ENCODE measurements at regions not wholly inside any gene's neighbourhood (a gene's known extent, or its start where the extent isn't known, plus 50 kb on each side); places are given as distances from the start of the nearest gene placed in this dataset.
"Not testable (repeated sequence)": the region's sequence is repeated elsewhere in the genome, so short reads cannot be mapped to it uniquely, and the experiment has no call there.

DNA sequence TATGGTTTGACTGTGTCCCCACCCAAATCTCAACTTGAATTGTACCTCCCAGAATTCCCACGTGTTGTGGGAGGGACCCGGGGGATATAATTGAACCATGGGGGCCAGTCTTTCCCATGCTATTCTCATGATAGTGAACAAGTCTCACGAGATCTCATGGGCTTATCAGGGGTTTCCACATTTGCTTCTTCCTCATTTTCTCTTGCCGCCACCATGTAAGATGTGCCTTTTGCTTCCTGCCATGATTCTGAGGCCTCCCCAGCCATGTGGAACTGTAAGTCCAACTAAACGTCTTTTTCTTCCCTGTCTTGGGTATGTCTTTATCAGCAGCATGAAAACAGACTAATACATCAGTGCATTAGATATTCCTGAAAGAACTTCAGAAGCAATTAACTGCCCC, 177.7 kb upstream of the PRSS58 start:
- DNase-seq, result not testable (repeated sequence)

DNA sequence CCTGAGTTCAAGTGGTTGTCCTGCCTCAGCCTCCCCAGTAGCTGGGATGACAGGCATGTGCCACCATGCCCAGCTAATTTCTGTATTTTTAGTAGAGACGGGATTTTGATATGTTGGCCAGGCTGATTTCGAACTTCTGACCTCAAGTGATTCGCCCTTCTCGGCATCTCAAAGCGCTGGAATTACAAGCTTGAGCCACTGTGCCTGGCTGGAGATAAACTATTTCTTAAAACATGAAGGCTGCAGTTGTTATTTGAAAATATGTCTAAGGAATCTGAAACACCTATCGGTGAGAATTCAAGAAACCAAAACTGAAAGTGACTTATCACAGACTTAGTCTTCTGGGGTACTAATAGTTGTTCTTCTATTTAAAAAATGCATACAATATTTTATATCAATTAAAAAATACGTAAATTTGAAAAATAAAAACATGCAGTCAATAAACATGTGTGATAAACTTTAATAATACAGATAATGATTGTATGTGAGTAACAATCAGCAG, 176.9 kb upstream of the PRSS58 start:
- DNase-seq, result peak in 1 of 6 experiments; percentile 8

DNA sequence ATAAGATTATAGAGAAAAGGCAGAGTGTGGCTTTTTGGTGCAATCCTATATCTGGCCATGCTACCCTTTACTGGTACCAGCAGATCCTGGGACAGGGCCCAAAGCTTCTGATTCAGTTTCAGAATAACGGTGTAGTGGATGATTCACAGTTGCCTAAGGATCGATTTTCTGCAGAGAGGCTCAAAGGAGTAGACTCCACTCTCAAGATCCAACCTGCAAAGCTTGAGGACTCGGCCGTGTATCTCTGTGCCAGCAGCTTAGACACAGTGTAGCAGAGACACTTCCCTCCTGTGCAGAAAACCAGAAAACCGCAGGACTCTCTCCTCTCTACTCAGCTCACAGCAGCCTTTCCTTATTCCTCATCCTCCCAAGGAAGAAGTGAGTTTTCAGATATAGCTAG, 176.3 kb upstream of the PRSS58 start:
- peak in 1 of 6 experiments; percentile 8 for DNase-seq

DNA sequence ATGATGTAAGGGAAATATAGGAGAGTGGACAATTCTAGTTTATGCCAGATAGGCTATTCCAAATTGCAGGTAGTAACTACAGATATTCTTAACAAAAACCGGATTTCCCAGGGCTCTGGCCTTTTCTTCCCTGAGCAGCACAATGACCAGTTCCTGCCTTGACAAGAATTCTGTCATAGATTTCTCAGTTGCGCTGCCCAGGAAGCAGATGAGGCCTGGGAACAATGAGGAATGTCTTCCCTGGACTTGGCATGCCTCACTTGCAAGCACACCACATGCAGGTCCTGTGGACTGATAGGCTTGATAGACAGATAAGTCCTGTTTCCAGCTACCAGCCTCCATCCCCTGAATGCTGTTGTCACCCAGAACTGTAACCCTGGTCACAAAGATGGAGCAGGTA, 174.5 kb upstream of the PRSS58 start:
- no peak for DNase-seq

DNA sequence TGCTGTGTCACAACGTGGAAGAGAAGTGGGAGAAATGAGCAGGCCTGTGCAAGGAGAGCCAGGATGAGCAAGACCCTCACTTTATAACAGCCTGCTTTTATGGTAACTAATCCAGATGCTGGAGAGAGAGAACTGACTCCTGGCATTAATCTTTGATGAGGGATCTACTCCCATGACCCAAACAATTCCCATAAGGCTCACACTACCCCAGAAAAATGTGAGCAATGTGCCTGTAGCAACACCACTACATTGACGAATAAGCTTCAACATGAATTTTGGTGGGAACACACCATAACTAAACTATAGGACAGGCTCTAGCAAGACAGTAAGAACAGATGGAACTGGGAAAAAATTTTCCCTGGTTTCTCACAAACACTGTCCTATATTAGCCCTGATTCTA, 173.6 kb upstream of the PRSS58 start:
- DNase-seq, result no peak

DNA sequence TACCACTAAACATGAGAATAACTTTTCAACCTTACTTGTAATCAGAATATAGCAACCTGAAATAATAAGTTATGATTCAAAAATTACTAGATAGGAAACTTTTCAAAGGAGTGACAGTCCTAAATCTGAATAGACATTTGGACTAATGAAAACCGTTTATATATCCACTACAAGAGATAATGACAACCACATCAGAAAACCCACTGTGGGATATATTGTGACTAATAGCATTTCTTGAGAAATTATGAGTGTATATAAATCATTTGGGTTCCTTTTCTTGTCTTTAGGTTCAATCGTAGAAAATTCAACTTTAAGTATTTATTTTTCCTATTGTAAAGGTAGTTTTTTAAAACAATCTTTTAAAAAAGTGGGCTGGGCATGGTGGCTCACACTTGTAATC, 170.2 kb upstream of the PRSS58 start:
- no peak for DNase-seq

DNA sequence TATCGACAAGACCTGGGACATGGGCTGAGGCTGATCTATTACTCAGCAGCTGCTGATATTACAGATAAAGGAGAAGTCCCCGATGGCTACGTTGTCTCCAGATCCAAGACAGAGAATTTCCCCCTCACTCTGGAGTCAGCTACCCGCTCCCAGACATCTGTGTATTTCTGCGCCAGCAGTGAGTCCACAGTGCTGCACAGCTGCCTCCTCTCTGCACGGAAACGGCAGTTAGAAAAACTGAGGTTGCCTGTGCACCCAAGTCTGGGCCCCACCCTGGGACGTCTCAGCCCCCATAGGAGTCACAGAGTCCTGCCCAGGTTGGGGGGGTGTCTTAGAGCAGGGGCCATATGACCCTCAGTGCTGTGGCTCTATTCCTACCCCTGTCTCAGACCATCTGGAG, 167.4 kb upstream of the PRSS58 start:
- no peak for DNase-seq

DNA sequence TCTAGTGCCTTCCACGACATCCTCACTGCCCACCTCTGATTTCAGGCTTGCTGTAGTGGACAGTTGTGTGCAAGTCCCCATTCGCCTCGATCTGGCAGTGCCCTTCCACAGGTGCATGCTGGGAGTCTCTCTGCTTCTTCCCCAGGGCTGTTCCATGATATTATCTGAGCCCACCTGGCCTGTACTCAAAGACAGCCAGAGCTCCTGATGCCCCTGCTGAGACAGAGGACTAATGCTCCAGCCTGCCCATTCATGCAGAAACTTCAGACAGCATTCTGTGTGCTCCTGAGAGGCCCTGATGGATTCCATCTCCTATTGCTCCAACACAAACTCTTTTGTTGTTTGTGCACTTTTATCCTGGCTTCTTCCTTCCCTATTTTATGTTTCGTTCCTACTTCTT, 164.8 kb upstream of the PRSS58 start:
- no peak for DNase-seq

DNA sequence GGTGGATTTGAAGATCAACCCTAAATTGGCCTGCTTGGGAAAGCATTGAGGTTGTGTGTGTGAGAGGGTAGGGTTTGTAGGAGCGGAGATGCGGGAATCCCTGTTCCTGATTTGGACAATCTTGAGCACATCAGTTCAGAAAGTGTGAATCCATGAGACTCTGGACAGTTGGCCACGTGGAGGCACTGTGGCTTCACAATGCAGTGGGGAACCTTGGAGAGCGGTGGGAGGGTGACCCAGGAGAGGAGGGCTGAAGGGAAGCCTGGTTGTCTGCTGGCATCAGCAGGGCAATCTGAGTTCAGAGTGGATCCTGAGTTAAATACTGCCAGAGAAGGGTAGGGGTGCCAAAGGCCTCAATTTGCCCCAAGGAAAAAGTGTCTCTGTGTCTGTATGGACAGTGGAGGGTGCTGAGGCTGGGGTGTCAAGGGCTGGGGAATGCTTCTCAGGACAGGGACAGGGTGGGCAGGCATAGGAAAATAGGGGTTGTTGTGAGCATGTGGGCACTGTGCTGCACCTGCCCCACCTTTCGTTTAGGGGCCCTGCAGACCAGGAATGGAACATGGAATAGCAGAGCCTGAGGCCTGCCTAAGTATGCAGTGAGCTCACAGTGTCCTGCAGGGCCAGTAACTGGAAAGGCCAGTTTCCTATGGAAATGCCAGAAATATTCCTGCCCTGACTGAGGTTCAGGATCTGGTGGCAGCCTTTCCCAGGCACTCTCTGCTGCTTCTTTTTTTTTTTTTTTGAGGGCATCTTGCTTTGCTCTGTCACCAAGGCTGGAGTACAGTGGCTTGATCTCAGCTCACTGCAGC, 162.9 kb upstream of the PRSS58 start:
- DNase-seq, result no peak

DNA sequence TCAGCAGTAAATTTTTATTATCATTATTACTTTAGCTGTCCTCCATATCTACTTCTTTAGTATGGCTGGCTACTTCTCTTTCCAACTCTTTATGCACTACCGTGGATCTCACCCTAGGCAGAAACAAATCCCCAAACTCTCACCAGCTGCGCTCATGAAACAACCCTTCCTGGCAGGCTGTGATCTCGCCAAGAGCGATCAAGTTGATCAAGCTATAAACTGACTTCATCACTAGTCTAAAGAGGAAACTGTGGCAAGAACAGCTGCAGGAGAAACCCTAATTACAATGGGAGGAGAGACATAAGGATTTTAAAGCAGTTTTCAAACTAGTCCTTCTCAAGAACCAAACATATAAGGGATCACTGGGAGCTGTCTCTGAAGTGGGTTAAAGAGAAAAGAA, 160.5 kb upstream of the PRSS58 start:
- no peak for DNase-seq

DNA sequence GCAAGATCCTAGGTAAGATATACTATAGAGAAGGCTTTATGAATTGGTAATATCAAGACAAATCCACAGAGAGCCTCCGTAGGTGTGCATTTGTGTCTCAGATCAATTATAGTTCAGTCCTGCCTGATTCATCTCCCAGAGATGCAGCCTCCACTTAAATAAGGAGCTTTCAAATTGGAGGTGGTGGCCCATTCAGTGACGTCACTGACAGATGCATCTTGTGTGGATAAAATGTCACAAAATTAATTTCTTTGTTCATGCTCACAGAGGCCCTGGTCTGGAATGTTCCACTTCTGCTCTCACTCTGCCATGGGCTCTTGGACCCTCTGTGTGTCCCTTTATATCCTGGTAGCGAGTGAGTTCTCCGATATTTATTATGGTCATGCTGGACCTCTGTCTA, 157.1 kb upstream of the PRSS58 start:
- DNase-seq, result no peak

DNA sequence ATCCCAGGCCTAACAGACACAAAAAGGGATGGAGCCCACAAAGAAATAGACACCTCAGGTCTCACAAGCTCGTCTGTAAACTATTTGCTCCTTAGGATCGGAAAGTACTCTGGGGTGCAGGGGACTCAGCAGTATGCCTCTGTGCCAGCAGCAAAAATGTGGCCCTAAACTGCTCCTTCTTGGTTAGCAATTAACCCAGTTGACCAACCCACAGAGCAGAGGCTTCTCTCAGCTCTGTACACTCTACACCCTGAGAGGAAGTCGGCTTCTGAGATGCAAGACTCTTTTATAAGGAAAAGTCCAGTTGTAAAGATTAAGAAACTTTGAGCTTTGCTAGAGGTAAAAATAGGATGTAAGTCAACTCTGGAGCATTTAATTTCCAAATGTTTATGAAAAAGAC, 156.3 kb upstream of the PRSS58 start:
- no peak for DNase-seq

DNA sequence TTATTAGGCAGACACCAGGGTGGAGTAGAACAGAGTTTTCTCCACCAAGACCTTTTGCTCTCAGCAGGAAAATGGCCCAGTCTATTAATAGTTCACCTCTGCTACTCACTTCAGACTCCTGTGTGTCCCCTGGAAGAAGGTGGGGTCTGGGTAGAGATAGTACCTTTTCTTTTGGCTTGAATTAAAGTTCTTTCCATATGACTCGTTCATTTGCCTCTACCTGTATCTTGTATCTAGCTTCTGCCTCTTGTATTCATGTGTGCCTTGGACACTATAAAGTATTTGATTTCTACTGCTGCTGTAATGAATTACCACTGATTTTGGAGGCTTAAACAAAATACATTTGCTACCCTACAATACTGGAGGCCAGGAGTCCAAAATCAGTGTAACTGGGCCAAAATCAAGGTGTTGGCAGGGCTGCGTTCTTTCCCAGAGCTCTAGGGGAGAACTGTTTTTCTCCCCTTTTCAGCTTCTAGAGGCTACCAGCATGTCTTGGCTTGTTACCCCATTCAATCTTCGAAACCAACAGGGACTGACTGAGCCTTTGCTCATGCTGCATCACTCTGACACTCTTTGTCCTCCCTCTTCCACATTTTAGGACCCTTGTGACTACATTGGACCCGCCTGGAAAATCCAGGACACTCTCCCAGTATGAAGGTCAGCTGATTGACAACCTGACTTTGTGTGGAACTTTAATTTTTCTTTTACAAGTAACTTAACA, 155.6 kb upstream of the PRSS58 start:
- no peak for DNase-seq

DNA sequence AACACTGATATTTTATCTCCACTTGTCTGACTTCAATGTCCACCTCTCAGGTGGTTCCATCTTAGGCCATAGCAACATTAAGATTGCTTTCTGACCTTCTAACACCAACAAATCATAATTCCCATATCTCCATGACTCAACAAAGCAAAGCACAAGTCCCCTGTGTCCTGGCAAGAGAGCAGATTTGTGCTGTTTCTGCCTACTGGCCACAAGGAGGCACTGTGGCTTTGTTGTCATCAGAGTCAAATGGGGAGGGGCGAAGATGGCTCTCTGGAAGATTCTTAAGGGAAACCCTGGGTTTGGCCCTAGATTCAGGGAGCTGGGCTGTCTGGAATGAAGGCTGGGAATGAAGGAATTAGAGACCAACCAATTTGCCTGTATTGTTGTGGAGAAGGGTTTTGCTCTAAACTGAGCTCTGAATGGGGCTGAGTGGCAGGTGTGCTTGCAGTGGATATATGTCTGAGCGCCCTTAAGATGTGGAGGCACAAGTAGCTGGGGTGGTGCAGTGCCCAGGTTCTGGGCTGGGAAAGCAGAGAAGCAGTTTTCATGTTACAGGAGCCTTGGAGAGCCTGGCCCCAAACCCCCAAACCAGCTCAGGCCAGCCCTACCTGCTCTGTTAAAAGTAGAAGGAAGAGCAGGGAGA, 154.8 kb upstream of the PRSS58 start:
- DNase-seq, result peak in 4 of 6 experiments; percentile 14 to 49 (median 30)

DNA sequence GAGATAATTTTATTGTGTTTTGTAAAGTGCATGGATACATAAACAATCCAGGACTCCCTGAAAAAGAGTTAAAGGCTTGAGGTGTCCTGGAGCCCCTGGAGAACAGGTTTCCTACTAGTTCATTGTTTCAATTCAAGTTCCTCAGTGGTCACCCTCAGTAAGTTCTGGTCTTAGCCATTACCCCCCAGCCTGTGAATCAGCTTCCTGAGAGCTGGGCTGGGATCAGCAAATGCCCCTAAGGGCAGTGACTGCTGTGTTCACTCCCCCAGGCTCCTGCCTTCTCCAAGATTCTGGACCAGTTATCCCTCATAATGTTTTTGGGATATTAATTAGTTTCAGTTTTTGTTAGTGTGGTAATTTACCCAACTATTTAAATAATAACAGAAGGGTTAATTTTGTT, 151.6 kb upstream of the PRSS58 start:
- no peak for DNase-seq

DNA sequence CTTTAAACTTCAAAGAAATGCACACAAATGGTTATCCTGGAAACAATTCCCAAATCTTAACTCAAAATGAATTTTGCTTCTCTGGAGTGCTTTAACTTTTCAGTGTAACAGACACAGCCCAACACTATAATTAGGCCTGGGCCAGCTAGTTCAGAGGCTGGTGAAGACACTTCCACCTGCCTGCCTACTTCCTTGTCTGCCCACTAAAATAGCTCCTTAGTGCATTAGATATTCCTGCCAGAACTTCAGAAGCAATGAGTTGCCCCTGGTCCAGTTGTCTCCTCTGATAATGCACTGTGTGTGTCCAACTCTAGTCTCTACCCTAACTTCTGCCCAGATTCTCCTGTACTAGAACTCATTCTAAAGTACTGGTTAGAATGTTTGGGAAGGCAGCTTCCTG, 150.9 kb upstream of the PRSS58 start:
- DNase-seq, result no peak

DNA sequence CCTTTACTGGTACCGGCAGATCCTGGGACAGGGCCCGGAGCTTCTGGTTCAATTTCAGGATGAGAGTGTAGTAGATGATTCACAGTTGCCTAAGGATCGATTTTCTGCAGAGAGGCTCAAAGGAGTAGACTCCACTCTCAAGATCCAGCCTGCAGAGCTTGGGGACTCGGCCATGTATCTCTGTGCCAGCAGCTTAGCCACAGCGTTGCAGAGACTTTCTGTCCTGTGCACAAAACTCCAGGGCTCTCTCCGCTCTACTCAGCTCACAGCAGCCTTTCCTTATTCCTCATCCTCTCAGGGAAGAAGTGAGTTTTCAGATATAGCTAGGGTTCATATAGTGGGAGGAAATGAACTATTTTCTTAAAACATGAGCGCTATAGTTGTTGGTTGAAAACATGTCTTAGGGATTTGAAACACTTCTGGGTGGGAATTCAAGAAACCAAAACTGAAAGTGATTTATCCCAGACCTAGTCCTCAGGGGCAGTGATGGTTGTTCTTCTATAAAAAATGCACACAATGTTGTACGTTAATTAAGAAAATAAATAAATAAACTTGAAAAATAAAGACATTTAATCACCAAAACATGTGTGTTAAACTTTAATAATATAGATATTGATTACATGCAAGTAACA, 150.2 kb upstream of the PRSS58 start:
- DNase-seq, result no peak

DNA sequence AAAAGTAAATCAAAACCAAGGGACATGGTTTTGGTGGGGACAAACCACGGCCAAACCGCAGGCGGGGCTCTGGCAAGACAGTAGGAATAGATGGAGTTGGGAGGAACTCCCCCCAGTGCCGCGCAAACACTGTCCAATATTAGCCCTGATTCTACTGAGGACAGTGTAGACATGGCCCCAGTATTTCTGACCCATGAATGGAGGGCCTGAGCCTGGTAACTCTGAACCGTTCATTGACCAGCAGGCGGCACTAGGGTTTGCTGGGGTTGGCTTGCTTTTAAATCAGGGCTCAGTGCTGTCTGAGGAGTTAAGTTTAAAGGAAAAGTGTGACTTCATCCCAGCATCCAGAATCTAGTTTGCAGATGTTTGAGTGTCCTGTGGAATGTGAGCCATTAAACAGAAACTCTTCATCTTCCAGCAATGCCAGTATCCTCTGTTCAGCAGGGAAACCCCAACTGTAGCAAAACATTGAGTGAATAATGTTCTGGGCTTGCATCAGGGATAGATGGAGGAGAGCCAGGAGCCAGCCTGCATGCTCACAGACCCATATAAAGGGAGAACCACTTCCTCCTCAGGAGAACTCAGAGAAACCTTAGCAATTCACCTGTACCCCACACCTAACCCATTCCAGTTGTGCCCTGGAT, 147.4 kb upstream of the PRSS58 start:
- DNase-seq, result no peak

DNA sequence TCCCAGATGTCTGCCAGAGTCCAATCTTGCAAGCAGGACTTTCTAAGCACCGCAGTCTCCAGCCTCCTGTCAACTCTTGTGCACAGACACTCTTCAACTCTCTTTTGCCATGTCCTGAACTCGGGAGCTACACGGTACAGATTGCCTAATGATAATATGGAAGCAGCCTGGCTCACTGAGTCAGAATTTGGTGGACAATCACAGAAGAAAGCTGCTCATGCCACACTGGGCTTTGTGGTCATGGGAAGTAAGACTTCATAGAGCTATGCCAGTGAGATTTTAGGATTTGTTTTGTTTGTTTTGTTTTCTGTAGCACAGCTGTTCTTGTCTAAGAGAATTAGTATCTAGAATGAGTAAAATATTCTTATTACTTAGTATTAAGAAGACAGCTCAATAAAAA, 144.1 kb upstream of the PRSS58 start:
- no peak for DNase-seq

DNA sequence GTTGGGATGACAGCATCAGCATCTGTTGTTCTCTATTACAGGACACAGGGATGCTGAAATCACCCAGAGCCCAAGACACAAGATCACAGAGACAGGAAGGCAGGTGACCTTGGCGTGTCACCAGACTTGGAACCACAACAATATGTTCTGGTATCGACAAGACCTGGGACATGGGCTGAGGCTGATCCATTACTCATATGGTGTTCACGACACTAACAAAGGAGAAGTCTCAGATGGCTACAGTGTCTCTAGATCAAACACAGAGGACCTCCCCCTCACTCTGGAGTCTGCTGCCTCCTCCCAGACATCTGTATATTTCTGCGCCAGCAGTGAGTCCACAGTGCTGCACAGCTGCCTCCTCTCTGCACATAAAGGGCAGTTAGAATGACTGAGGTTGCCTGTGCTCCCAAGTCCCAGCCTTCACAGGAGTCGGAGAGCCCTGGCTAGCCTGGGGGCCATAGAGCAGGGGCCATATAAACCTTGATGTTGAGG, 142.2 kb upstream of the PRSS58 start:
- DNase-seq, result no peak

DNA sequence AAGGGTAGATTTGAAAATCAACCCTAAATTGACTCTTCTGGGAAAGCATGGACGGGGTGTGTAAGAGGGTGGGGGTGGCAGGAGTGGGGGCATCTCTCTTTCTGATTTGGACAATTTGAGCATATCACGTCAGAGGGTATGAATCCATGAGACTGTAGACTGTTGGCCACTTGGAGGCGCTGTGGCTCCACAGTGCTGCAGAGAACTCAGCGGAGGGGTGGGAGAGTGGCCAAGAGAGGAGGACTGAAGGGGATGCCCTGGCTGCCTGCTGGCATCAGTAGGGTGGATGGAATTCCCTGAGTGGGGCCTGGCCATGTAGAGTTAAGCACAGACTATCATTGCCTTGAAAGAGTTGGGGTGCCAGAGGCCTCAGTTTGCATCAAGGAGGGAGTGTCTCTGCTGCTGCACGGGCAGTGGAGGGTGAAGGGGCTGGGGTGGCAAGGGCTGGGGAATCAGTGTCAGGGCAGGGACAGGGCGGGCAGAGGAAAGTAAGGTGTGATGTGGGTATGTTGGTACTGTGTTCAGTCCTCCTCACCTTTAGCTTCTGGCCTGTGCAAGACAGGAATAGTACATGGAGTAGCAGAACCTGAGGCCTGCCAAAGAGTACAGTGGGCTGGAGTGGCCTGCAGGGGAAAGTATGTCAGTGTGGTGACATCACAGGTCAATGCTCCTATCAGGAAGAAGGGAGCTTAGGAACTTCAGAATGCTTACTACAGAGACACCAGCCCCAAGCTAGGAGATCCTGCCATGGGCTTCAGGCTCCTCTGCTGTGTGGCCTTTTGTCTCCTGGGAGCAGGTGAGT, 133.5 kb upstream of the PRSS58 start:
- peak in 5 of 6 experiments; percentile 13 to 44 (median 23) for DNase-seq

DNA sequence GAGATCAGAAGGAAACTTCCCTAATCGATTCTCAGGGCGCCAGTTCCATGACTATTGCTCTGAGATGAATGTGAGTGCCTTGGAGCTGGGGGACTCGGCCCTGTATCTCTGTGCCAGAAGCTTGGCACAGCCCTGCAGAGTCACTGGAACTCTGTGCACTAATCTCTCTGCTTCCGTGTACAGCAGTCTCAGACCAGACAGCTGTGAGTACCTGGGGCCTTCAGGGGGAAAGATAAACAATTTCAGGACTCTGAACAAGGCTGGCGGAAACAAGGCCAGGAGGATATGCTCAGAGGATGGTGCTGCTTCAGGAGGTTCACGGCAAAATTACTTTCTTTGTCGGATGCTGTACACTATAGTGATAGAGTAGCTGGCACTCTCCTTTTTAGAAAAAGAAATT, 131.7 kb upstream of the PRSS58 start:
- DNase-seq, result no peak

Data from stimulated activated naive CD4-positive, alpha-beta T cell (primary cell).